SHP77 treated with DMSO at 0.1 percent for 48 hours (cell line): ENCODE measurements at regions not wholly inside any gene's neighbourhood (a gene's known extent, or its start where the extent isn't known, plus 50 kb on each side); places are given as distances from the start of the nearest gene placed in this dataset.
"Not testable (repeated sequence)": the region's sequence is repeated elsewhere in the genome, so short reads cannot be mapped to it uniquely, and the experiment has no call there.

ENCODE experiments used
- DNase-seq: peaks from one replicate; lab custom pipeline; 2025; lab: John Stamatoyannopoulos, UW

- DNase-seq = no peak
These were observed 229.9 kb upstream of the DTNA start for GRCh38 chr18:34480162-34480700.

GRCh38 chr18:34482204-34482603 is 227.9 kb upstream of the DTNA start:
- no peak for DNase-seq

GRCh38 chr18:34483198-34483597 is 226.9 kb upstream of the DTNA start:
- DNase-seq = no peak

GRCh38 chr18:34491719-34492118 is 218.4 kb upstream of the DTNA start:
- no peak for DNase-seq

GRCh38 chr18:34492652-34493051 is 217.4 kb upstream of the DTNA start:
- peak; percentile 78 for DNase-seq

- DNase-seq = peak; percentile 80
These were observed 217.0 kb upstream of the DTNA start for GRCh38 chr18:34493099-34493544.

- no peak for DNase-seq
These were observed 216.3 kb upstream of the DTNA start for GRCh38 chr18:34493566-34494358.

GRCh38 chr18:34494359-34494696 is 215.8 kb upstream of the DTNA start:
- no peak for DNase-seq

GRCh38 chr18:34495506-34495905 is 214.6 kb upstream of the DTNA start:
- DNase-seq = no peak

GRCh38 chr18:34501553-34501952 is 208.5 kb upstream of the DTNA start:
- DNase-seq = no peak

GRCh38 chr18:34506198-34506597 is 203.9 kb upstream of the DTNA start:
- DNase-seq = no peak

GRCh38 chr18:34509163-34509562 is 200.9 kb upstream of the DTNA start:
- no peak for DNase-seq

- no peak for DNase-seq
These were observed 200.1 kb upstream of the DTNA start for GRCh38 chr18:34509879-34510586.

- DNase-seq = no peak
These were observed 199.2 kb upstream of the DTNA start for GRCh38 chr18:34510926-34511325.

GRCh38 chr18:34511435-34511834 is 198.7 kb upstream of the DTNA start:
- DNase-seq = no peak

- no peak for DNase-seq
These were observed 198.2 kb upstream of the DTNA start for GRCh38 chr18:34511879-34512278.

- no peak for DNase-seq
These were observed 195.9 kb upstream of the DTNA start for GRCh38 chr18:34514238-34514637.

- DNase-seq = no peak
These were observed 195.1 kb upstream of the DTNA start for GRCh38 chr18:34514957-34515356.

GRCh38 chr18:34516355-34516754 is 193.7 kb upstream of the DTNA start:
- not testable (repeated sequence) for DNase-seq

GRCh38 chr18:34516996-34517395 is 193.1 kb upstream of the DTNA start:
- not testable (repeated sequence) for DNase-seq

- no peak for DNase-seq
These were observed 189.1 kb upstream of the DTNA start for GRCh38 chr18:34521040-34521439.

- DNase-seq = peak; percentile 48
These were observed 187.5 kb upstream of the DTNA start for GRCh38 chr18:34522603-34523002.

- DNase-seq = no peak
These were observed 184.9 kb upstream of the DTNA start for GRCh38 chr18:34525244-34525643.
